RWPE1 (cell line): ENCODE measurements at regions not wholly inside any gene's neighbourhood (a gene's known extent, or its start where the extent isn't known, plus 50 kb on each side); places are given as distances from the start of the nearest gene placed in this dataset.

Source experiments
- CTCF ChIA-PET: fragments of 350-600 bp; sonication (Branson Sonifier 250); formaldehyde crosslinking; extraction: SDS; loops from one replicate; lab custom pipeline; 2021; lab: Yijun Ruan, JAX
- POLR2A ChIA-PET: fragments of 400-600 bp; formaldehyde crosslinking; extraction: SDS; loops from one replicate; lab custom pipeline; 2020; ENCODE audit warnings: antibody characterized with exemption; ENCODE audit not compliant: low non-redundant PET; lab: Yijun Ruan, JAX
- DNase-seq: peaks from one replicate; pipeline ENCODE4 v3.0.0; 2012; ENCODE audit warnings: low spot score
- H3K27ac ChIP-seq: fragments of 450-650 bp; 2 replicates; pipeline ENCODE4 v1.5.1; 2017
- CTCF ChIP-seq: fragments of 450-650 bp; conservative IDR thresholded peaks from 2 replicates; pipeline ENCODE4 v1.5.1; 2017; ENCODE audit warnings: low read depth, mild to moderate bottlenecking

- DNase-seq, result no peak
- POLR2A ChIA-PET, result no interaction called here
- no peak for TF ChIP-seq CTCF
- H3K27ac ChIP-seq, result no peak overlapping the region
- CTCF ChIA-PET, result no interaction called here
Measured at GRCh38 chr6:153849072-153849779, 189.8 kb upstream of the OPRM1 start.

GRCh38 chr6:153843420-153843819 is 195.6 kb upstream of the OPRM1 start:
- no peak for DNase-seq
- POLR2A ChIA-PET, result no interaction called here
- no peak overlapping the region for H3K27ac ChIP-seq
- CTCF ChIA-PET, result interaction anchor here (0.6 kb wide), 1 partner anchor 132 kb away, joined by 3 read pairs; no protein-coding TSS in a partner anchor
- TF ChIP-seq CTCF, result no peak

- POLR2A ChIA-PET, result no interaction called here
- no peak for DNase-seq
- TF ChIP-seq CTCF, result no peak
- CTCF ChIA-PET, result no interaction called here
- H3K27ac ChIP-seq, result no peak overlapping the region
Measured at GRCh38 chr6:153842491-153842890, 196.5 kb upstream of the OPRM1 start.

GRCh38 chr6:153840039-153840850 is 198.8 kb upstream of the OPRM1 start:
- DNase-seq, result no peak
- ChIA-PET CTCF (no interaction called here), POLR2A (no interaction called here)
- H3K27ac ChIP-seq, result no peak overlapping the region
- TF ChIP-seq CTCF, result no peak

GRCh38 chr6:153832543-153832942 is 206.5 kb upstream of the OPRM1 start:
- DNase-seq, result no peak
- CTCF ChIA-PET, result no interaction called here
- no peak overlapping the region for H3K27ac ChIP-seq
- TF ChIP-seq CTCF, result no peak
- POLR2A ChIA-PET, result no interaction called here

GRCh38 chr6:153831350-153832078 is 207.5 kb upstream of the OPRM1 start:
- ChIA-PET CTCF (no interaction called here), POLR2A (no interaction called here)
- TF ChIP-seq CTCF, result no peak
- H3K27ac ChIP-seq, result no peak overlapping the region
- no peak for DNase-seq
